22Rv1 (cell line): ENCODE measurements at regions not wholly inside any gene's neighbourhood (a gene's known extent, or its start where the extent isn't known, plus 50 kb on each side); places are given as distances from the start of the nearest gene placed in this dataset.
A peak's percentile ranks its signal among the peaks of the same experiment; 100 is the strongest.

Source experiments
- H3K27ac ChIP-seq: fragments of 450-650 bp; 2 replicates; pipeline ENCODE4 v1.5.1; 2017
- CTCF ChIP-seq: fragments of 450-650 bp; IDR thresholded peaks from 2 replicates; pipeline ENCODE4 v1.5.1; 2017; ENCODE audit warnings: mild to moderate bottlenecking
- ZFX ChIP-seq: fragments of 450-650 bp; IDR thresholded peaks from 2 replicates; pipeline ENCODE4 v1.6.1; 2017; ENCODE audit warnings: antibody characterized with exemption, borderline replicate concordance

GRCh38 chrX:36908801-36909675, 99.1 kb upstream of the FAM47C start:
- TF ChIP-seq ZFX (no peak), CTCF (peak; percentile 69)
- no peak overlapping the region for H3K27ac ChIP-seq

- H3K27ac ChIP-seq: no peak overlapping the region
Measured at GRCh38 chrX:36909676-36910030, 98.5 kb upstream of the FAM47C start.

GRCh38 chrX:36913551-36913950, 94.6 kb upstream of the FAM47C start:
- TF ChIP-seq ZFX (no peak), CTCF (no peak)

More at GRCh38 chrX:36909676-36910030, 98.5 kb upstream of the FAM47C start:
- no peak for TF ChIP-seq ZFX
- TF ChIP-seq CTCF: no peak

GRCh38 chrX:36916941-36917340, 91.2 kb upstream of the FAM47C start:
- TF ChIP-seq CTCF (no peak), ZFX (no peak)
- no peak overlapping the region for H3K27ac ChIP-seq

More at GRCh38 chrX:36913551-36913950, 94.6 kb upstream of the FAM47C start:
- H3K27ac ChIP-seq: no peak overlapping the region

GRCh38 chrX:36927712-36928111, 80.5 kb upstream of the FAM47C start:
- TF ChIP-seq ZFX (no peak), CTCF (no peak)
- no peak overlapping the region for H3K27ac ChIP-seq

- TF ChIP-seq ZFX (no peak), CTCF (no peak)
Measured at GRCh38 chrX:36930491-36930890, 77.7 kb upstream of the FAM47C start.

GRCh38 chrX:36947214-36947613, 61.0 kb upstream of the FAM47C start:
- H3K27ac ChIP-seq: no peak overlapping the region
- TF ChIP-seq CTCF: no peak
- TF ChIP-seq ZFX: no peak

More at GRCh38 chrX:36930491-36930890, 77.7 kb upstream of the FAM47C start:
- no peak overlapping the region for H3K27ac ChIP-seq
